Mucosa of stomach (tissue), 1 donor: ENCODE measurements at regions not wholly inside any gene's neighbourhood (a gene's known extent, or its start where the extent isn't known, plus 50 kb on each side); places are given as distances from the start of the nearest gene placed in this dataset.
"Not testable (repeated sequence)": the region's sequence is repeated elsewhere in the genome, so short reads cannot be mapped to it uniquely, and the experiment has no call there.

Source experiments
- H3K27me3 ChIP-seq: one replicate; pipeline ENCODE4 v1.7.0; 2013; ENCODE audit warnings: mild to moderate bottlenecking, low read length; ENCODE audit not compliant: control insufficient read depth, insufficient read depth
- H3K36me3 ChIP-seq: one replicate; pipeline ENCODE4 v1.7.0; 2013; ENCODE audit warnings: low read length; ENCODE audit not compliant: control insufficient read depth, insufficient read depth
- H3K4me1 ChIP-seq: one replicate; pipeline ENCODE4 v1.7.0; 2013; ENCODE audit warnings: mild to moderate bottlenecking, low read length; ENCODE audit not compliant: control insufficient read depth, insufficient read depth
- H3K4me3 ChIP-seq: one replicate; pipeline ENCODE4 v1.7.0; 2013; ENCODE audit warnings: low read length
- H3K9ac ChIP-seq: one replicate; pipeline ENCODE4 v1.7.0; 2013; ENCODE audit warnings: mild to moderate bottlenecking, low read length, moderate library complexity
- H3K9me3 ChIP-seq: one replicate; pipeline ENCODE4 v1.7.0; 2013; ENCODE audit warnings: mild to moderate bottlenecking, low read length, moderate library complexity; ENCODE audit not compliant: control insufficient read depth
- donor health status: Pancreatic carcinoma.

DNA sequence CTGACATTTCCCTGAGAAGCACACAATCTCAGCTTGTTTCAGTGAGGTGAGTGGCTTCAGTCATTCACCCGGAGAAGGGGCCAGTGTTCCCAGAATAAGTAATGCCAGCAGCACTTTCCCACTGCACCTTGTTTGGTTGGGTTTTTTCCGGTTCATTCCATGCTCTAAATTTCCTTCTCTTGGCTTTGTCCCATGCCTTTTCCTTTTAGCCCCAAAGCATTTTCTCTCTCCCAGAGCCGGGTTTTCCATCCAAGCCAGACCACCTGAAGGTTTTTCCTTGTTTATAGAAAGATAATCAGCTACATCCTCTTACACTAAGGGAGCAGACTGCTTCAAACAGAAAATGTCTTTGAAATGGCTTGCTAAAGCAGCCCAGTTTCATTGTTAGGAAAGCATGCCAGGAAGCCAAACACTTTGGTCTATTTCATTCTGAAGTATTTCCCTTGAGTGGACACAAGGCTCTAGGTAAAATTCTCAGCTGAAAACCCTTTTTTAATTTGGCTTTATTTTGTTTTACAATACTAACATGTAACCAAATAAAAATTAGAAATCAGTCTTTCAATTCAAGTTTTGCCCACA is 501.6 kb downstream of the DTWD2 start:
- H3K4me1 ChIP-seq = no peaks in the 10 kb centered on the region
- H3K27me3 ChIP-seq = no peaks in the 10 kb centered on the region
- no peak overlapping the region for H3K4me3 ChIP-seq
- no peaks in the 10 kb centered on the region for H3K9me3 ChIP-seq
- H3K36me3 ChIP-seq = no peaks in the 10 kb centered on the region
- no peak overlapping the region for H3K9ac ChIP-seq

GRCh38 chr5:118479285-118479684 is 509.1 kb downstream of the DTWD2 start:
- no peaks in the 10 kb centered on the region for H3K27me3 ChIP-seq
- no peaks in the 10 kb centered on the region for H3K4me1 ChIP-seq
- H3K9me3 ChIP-seq = no peaks in the 10 kb centered on the region
- no peak overlapping the region for H3K4me3 ChIP-seq
- no peak overlapping the region for H3K9ac ChIP-seq
- no peaks in the 10 kb centered on the region for H3K36me3 ChIP-seq

DNA sequence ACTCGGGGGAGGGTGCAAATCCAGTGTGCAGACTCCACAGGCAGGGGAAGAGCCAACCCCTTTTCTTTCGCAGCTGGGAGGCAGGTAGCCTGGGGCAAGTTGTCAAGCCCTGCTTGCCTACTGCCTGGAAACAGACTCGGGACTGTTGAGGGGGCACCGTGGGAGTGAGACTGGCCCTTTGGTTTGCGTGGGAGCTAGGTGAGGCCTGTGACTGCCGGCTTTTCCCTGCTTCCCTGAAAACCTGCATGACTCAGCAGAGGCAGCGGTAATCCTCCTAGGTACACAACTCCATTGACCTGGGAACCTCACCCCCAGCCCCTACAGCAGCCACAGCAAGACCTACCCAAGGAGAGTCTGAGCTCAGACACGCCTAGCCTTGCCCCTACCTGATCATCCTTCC is 509.5 kb downstream of the DTWD2 start:
- H3K36me3 ChIP-seq = no peaks in the 10 kb centered on the region
- no peak overlapping the region for H3K4me3 ChIP-seq
- no peaks in the 10 kb centered on the region for H3K4me1 ChIP-seq
- H3K27me3 ChIP-seq = no peaks in the 10 kb centered on the region
- H3K9ac ChIP-seq = no peak overlapping the region
- no peaks in the 10 kb centered on the region for H3K9me3 ChIP-seq

GRCh38 chr5:118468085-118468484 is 520.3 kb downstream of the DTWD2 start:
- Histone ChIP-seq H3K27me3 (no peaks in the 10 kb centered on the region), H3K9ac (no peak overlapping the region), H3K36me3 (no peaks in the 10 kb centered on the region), H3K4me1 (no peaks in the 10 kb centered on the region), H3K4me3 (no peak overlapping the region), H3K9me3 (no peaks in the 10 kb centered on the region)

- H3K27me3 ChIP-seq = no peaks in the 10 kb centered on the region
- H3K4me1 ChIP-seq = no peaks in the 10 kb centered on the region
- no peaks in the 10 kb centered on the region for H3K36me3 ChIP-seq
- H3K9ac ChIP-seq = no peak overlapping the region
- no peak overlapping the region for H3K4me3 ChIP-seq
- H3K9me3 ChIP-seq = no peaks in the 10 kb centered on the region
These were observed 521.2 kb downstream of the DTWD2 start for GRCh38 chr5:118467103-118467502.

GRCh38 chr5:118466418-118466817 is 521.9 kb downstream of the DTWD2 start:
- Histone ChIP-seq H3K4me3 (no peak overlapping the region), H3K9me3 (no peaks in the 10 kb centered on the region), H3K9ac (no peak overlapping the region), H3K27me3 (no peaks in the 10 kb centered on the region), H3K36me3 (no peaks in the 10 kb centered on the region), H3K4me1 (no peaks in the 10 kb centered on the region)

DNA sequence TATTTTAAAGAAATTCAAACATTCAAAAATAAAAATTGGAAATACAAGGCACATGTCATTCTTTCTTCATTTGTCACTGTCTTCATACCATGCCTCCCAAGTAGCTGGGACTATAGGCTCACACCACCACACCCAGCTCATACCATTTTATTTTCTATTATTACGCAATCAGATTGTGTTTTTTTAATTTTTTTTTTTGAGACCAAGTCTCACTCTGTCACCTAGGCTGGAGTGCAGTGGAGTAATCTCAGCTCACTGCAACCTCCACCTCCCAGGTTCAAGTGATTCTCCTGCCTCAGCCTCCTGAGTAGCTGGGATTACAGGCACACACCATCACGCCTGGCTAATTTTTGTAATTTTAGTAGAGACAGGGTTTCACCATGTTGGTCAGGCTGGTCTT is 526.1 kb downstream of the DTWD2 start:
- H3K9ac ChIP-seq, H3K4me3 ChIP-seq, H3K9me3 ChIP-seq, H3K27me3 ChIP-seq, H3K36me3 ChIP-seq, H3K4me1 ChIP-seq: not testable (repeated sequence)

- Histone ChIP-seq H3K4me1 (no peaks in the 10 kb centered on the region), H3K9ac (no peak overlapping the region), H3K4me3 (no peak overlapping the region), H3K9me3 (no peaks in the 10 kb centered on the region), H3K36me3 (no peaks in the 10 kb centered on the region), H3K27me3 (no peaks in the 10 kb centered on the region)
These were observed 526.9 kb downstream of the DTWD2 start for GRCh38 chr5:118461436-118461835.

- no peaks in the 10 kb centered on the region for H3K4me1 ChIP-seq
- no peaks in the 10 kb centered on the region for H3K36me3 ChIP-seq
- no peak overlapping the region for H3K9ac ChIP-seq
- H3K27me3 ChIP-seq = no peaks in the 10 kb centered on the region
- no peak overlapping the region for H3K4me3 ChIP-seq
- no peaks in the 10 kb centered on the region for H3K9me3 ChIP-seq
These were observed 528.9 kb downstream of the DTWD2 start for GRCh38 chr5:118459490-118459889.

DNA sequence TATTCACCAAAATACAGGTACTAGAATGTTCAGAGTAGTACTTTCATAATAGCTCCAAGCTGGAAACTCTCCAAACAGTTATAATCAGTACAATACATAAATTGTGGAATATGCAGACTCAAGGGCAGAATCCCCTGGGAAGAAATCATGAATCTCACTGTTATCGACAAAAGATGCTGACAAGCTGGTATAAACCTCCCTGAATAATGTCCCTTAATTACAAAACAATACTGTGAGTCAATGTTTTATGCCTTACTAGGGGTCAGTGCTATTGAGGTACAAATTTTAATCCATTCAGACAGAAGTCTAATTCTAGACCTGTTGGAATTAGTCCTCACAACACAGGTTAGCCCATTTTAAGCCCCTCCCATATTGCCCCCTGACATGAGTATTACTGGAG is 532.3 kb downstream of the DTWD2 start:
- H3K4me3 ChIP-seq = no peak overlapping the region
- no peaks in the 10 kb centered on the region for H3K4me1 ChIP-seq
- H3K36me3 ChIP-seq = no peaks in the 10 kb centered on the region
- no peak overlapping the region for H3K9ac ChIP-seq
- no peaks in the 10 kb centered on the region for H3K27me3 ChIP-seq
- H3K9me3 ChIP-seq = no peaks in the 10 kb centered on the region

DNA sequence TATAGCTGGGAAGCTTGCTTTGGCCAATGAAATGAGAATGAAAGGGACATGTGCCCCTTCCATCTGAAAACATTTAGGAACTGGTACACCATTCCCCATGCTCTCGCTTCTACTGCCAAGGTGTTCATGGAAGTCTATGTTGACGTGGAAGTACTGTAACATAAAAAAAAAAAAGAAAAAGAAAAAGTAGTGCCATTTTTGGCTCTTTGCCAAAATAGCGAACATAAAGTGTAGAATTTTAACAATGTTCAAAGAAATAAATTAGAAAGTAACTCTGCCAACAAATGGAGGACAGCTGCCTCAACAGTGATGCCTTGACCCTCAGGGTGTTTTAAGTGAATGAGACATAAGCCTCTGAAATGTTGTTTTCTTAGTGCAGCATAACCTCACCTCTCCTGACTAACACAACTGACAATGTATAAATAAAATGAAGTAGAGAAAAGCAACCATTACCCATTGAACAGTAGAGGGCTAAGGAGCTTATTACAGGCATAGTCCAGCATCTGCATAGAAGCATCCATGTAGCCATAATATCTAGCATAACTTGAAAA is 536.6 kb downstream of the DTWD2 start:
- Histone ChIP-seq H3K4me3 (no peak overlapping the region), H3K27me3 (no peaks in the 10 kb centered on the region), H3K9ac (no peak overlapping the region), H3K36me3 (no peaks in the 10 kb centered on the region), H3K9me3 (no peaks in the 10 kb centered on the region), H3K4me1 (no peaks in the 10 kb centered on the region)

DNA sequence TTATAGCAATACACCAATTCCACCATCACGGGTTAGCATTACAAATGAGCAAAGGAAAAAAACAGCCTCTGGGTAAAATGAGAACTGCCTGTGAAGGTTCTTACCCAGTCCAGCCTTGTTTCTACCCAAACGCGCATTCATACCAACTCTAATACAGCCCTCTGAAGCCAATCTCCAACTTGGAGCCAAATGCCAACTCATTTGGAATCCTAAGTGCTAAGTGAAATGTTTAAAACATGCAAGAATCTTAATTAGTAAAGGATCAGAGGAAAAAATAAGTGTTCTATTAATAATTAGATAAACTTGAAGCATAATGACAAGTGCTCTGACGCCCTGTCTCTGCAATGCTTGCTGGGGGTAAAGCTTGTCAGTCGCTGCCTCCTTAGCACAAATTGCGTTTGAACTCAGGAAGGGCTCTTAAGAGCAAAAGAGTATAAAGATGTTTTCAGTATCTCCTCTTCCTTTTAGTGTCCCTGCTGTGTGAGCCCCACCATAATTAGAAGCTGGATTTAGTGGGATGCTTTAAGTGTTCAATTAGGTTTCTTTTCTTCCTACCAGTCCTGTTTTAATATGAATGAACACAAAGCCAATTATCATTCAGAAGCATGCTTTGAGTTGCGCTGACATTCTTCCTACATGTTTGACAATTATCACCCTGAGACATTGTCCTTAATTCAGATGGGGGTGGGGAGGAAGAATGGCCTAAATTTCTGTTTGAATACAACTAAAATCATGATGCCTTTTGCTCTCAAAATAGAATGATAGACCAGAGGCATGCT is 537.6 kb downstream of the DTWD2 start:
- no peaks in the 10 kb centered on the region for H3K9me3 ChIP-seq
- H3K36me3 ChIP-seq = no peaks in the 10 kb centered on the region
- no peaks in the 10 kb centered on the region for H3K4me1 ChIP-seq
- H3K9ac ChIP-seq = no peak overlapping the region
- H3K27me3 ChIP-seq = no peaks in the 10 kb centered on the region
- H3K4me3 ChIP-seq = no peak overlapping the region
